ENCODE measurements at regions not wholly inside any gene's neighbourhood (a gene's known extent, or its start where the extent isn't known, plus 50 kb on each side); places are given as distances from the start of the nearest gene placed in this dataset.

GRCh38 chr4:64216741-64217140, 192.5 kb downstream of the TECRL start:
- H3K4me1 Mint-ChIP-seq (ENCODE audit: unreplicated experiment): peaks cover 5% of the 10 kb centered on the region
- no peaks in the 10 kb centered on the region for H3K27me3 Mint-ChIP-seq
- peaks cover 3% of the 10 kb centered on the region for H3K9me3 Mint-ChIP-seq
- DNase-seq (ENCODE audit: extremely low spot score, unreplicated experiment): no peak
- TF ChIP-seq CTCF (conservative IDR thresholded peaks at IDR 0.05): no peak
- no peak overlapping the region for H3K4me3 Mint-ChIP-seq
- H3K36me3 Mint-ChIP-seq: no peaks in the 10 kb centered on the region
- H3K27ac Mint-ChIP-seq: no peak overlapping the region

GRCh38 chr4:64205376-64205775, 203.9 kb downstream of the TECRL start:
- Mint-ChIP-seq H3K9me3 (no peaks in the 10 kb centered on the region), H3K4me3 (no peak overlapping the region), H3K27ac (no peak overlapping the region), H3K27me3 (no peaks in the 10 kb centered on the region), H3K36me3 (no peaks in the 10 kb centered on the region), H3K4me1 (ENCODE audit: unreplicated experiment) (no peaks in the 10 kb centered on the region)
- no peak for DNase-seq (ENCODE audit: extremely low spot score, unreplicated experiment)
- TF ChIP-seq CTCF (conservative IDR thresholded peaks at IDR 0.05): no peak

- no peak for DNase-seq (ENCODE audit: extremely low spot score, unreplicated experiment)
- no peak overlapping the region for H3K4me3 Mint-ChIP-seq
- no peaks in the 10 kb centered on the region for H3K36me3 Mint-ChIP-seq
- H3K4me1 Mint-ChIP-seq (ENCODE audit: unreplicated experiment): no peaks in the 10 kb centered on the region
- H3K27ac Mint-ChIP-seq: no peak overlapping the region
- H3K27me3 Mint-ChIP-seq: no peaks in the 10 kb centered on the region
- no peaks in the 10 kb centered on the region for H3K9me3 Mint-ChIP-seq
- no peak for TF ChIP-seq CTCF (conservative IDR thresholded peaks at IDR 0.05)
Measured at GRCh38 chr4:64200001-64200555, 209.2 kb downstream of the TECRL start.

- Mint-ChIP-seq H3K9me3 (no peaks in the 10 kb centered on the region), H3K27me3 (no peaks in the 10 kb centered on the region), H3K4me3 (no peak overlapping the region), H3K4me1 (ENCODE audit: unreplicated experiment) (no peaks in the 10 kb centered on the region), H3K27ac (no peak overlapping the region), H3K36me3 (no peaks in the 10 kb centered on the region)
- no peak for DNase-seq (ENCODE audit: extremely low spot score, unreplicated experiment)
- no peak for TF ChIP-seq CTCF (conservative IDR thresholded peaks at IDR 0.05)
Measured at GRCh38 chr4:64195582-64195981, 213.7 kb downstream of the TECRL start.

GRCh38 chr4:64192731-64193412, 216.4 kb downstream of the TECRL start:
- Mint-ChIP-seq H3K4me3 (no peak overlapping the region), H3K27me3 (no peaks in the 10 kb centered on the region), H3K36me3 (no peaks in the 10 kb centered on the region), H3K27ac (no peak overlapping the region), H3K9me3 (no peaks in the 10 kb centered on the region), H3K4me1 (ENCODE audit: unreplicated experiment) (no peaks in the 10 kb centered on the region)
- TF ChIP-seq CTCF (conservative IDR thresholded peaks at IDR 0.05): no peak
- no peak for DNase-seq (ENCODE audit: extremely low spot score, unreplicated experiment)
